ENCODE measurements at regions not wholly inside any gene's neighbourhood (a gene's known extent, or its start where the extent isn't known, plus 50 kb on each side); places are given as distances from the start of the nearest gene placed in this dataset.

- FAIRE-seq: no peak
Measured at GRCh38 chr10:25661632-25662031, 272.4 kb upstream of the MYO3A start.

GRCh38 chr10:25666276-25666675 is 267.8 kb upstream of the MYO3A start:
- TF ChIP-seq TAF1 (IDR thresholded peaks at IDR 0.05; ENCODE audit: borderline replicate concordance, low read depth, low read length) (no peak), POLR2AphosphoS5 (IDR thresholded peaks at IDR 0.05; ENCODE audit: low read depth, low read length) (no peak), POLR2A (IDR thresholded peaks at IDR 0.05; ENCODE audit: low read depth, low read length) (no peak)
- FAIRE-seq (no peak), DNase-seq (ENCODE audit: insufficient read length) (no peak)

More at GRCh38 chr10:25661632-25662031, 272.4 kb upstream of the MYO3A start:
- no peak for DNase-seq (ENCODE audit: insufficient read length)
- no peak for TF ChIP-seq TAF1 (IDR thresholded peaks at IDR 0.05; ENCODE audit: borderline replicate concordance, low read depth, low read length)
- TF ChIP-seq POLR2A (IDR thresholded peaks at IDR 0.05; ENCODE audit: low read depth, low read length): no peak
- no peak for TF ChIP-seq POLR2AphosphoS5 (IDR thresholded peaks at IDR 0.05; ENCODE audit: low read depth, low read length)

- no peak for FAIRE-seq
- DNase-seq (ENCODE audit: insufficient read length): no peak
- no peak for TF ChIP-seq POLR2AphosphoS5 (IDR thresholded peaks at IDR 0.05; ENCODE audit: low read depth, low read length)
- no peak for TF ChIP-seq TAF1 (IDR thresholded peaks at IDR 0.05; ENCODE audit: borderline replicate concordance, low read depth, low read length)
- TF ChIP-seq POLR2A (IDR thresholded peaks at IDR 0.05; ENCODE audit: low read depth, low read length): no peak
Measured at GRCh38 chr10:25675204-25675603, 258.8 kb upstream of the MYO3A start.

GRCh38 chr10:25675615-25676014 is 258.4 kb upstream of the MYO3A start:
- TF ChIP-seq POLR2A (IDR thresholded peaks at IDR 0.05; ENCODE audit: low read depth, low read length): no peak
- TF ChIP-seq POLR2AphosphoS5 (IDR thresholded peaks at IDR 0.05; ENCODE audit: low read depth, low read length): no peak
- no peak for TF ChIP-seq TAF1 (IDR thresholded peaks at IDR 0.05; ENCODE audit: borderline replicate concordance, low read depth, low read length)
- DNase-seq (ENCODE audit: insufficient read length) (no peak), FAIRE-seq (no peak)

GRCh38 chr10:25678220-25678619 is 255.8 kb upstream of the MYO3A start:
- no peak for FAIRE-seq

GRCh38 chr10:25678666-25679065 is 255.4 kb upstream of the MYO3A start:
- FAIRE-seq: no peak
- no peak for TF ChIP-seq POLR2A (IDR thresholded peaks at IDR 0.05; ENCODE audit: low read depth, low read length)
- TF ChIP-seq POLR2AphosphoS5 (IDR thresholded peaks at IDR 0.05; ENCODE audit: low read depth, low read length): no peak
- TF ChIP-seq TAF1 (IDR thresholded peaks at IDR 0.05; ENCODE audit: borderline replicate concordance, low read depth, low read length): no peak
- DNase-seq (ENCODE audit: insufficient read length): no peak

More at GRCh38 chr10:25678220-25678619, 255.8 kb upstream of the MYO3A start:
- no peak for TF ChIP-seq TAF1 (IDR thresholded peaks at IDR 0.05; ENCODE audit: borderline replicate concordance, low read depth, low read length)
- TF ChIP-seq POLR2A (IDR thresholded peaks at IDR 0.05; ENCODE audit: low read depth, low read length): no peak
- no peak for TF ChIP-seq POLR2AphosphoS5 (IDR thresholded peaks at IDR 0.05; ENCODE audit: low read depth, low read length)
- DNase-seq (ENCODE audit: insufficient read length): no peak

- TF ChIP-seq TAF1 (IDR thresholded peaks at IDR 0.05; ENCODE audit: borderline replicate concordance, low read depth, low read length) (no peak), POLR2AphosphoS5 (IDR thresholded peaks at IDR 0.05; ENCODE audit: low read depth, low read length) (no peak), POLR2A (IDR thresholded peaks at IDR 0.05; ENCODE audit: low read depth, low read length) (no peak)
- FAIRE-seq: no peak
- DNase-seq (ENCODE audit: insufficient read length): no peak
Measured at GRCh38 chr10:25682203-25682851, 251.7 kb upstream of the MYO3A start.

- DNase-seq (ENCODE audit: insufficient read length): no peak
- no peak for TF ChIP-seq TAF1 (IDR thresholded peaks at IDR 0.05; ENCODE audit: borderline replicate concordance, low read depth, low read length)
- no peak for TF ChIP-seq POLR2A (IDR thresholded peaks at IDR 0.05; ENCODE audit: low read depth, low read length)
- no peak for FAIRE-seq
Measured at GRCh38 chr10:25683344-25683743, 250.7 kb upstream of the MYO3A start.

GRCh38 chr10:25687521-25687920 is 246.5 kb upstream of the MYO3A start:
- FAIRE-seq: no peak
- DNase-seq (ENCODE audit: insufficient read length): no peak
- TF ChIP-seq POLR2A (IDR thresholded peaks at IDR 0.05; ENCODE audit: low read depth, low read length) (no peak), POLR2AphosphoS5 (IDR thresholded peaks at IDR 0.05; ENCODE audit: low read depth, low read length) (no peak), TAF1 (IDR thresholded peaks at IDR 0.05; ENCODE audit: borderline replicate concordance, low read depth, low read length) (no peak)

- TF ChIP-seq POLR2AphosphoS5 (IDR thresholded peaks at IDR 0.05; ENCODE audit: low read depth, low read length): no peak
- no peak for TF ChIP-seq TAF1 (IDR thresholded peaks at IDR 0.05; ENCODE audit: borderline replicate concordance, low read depth, low read length)
- no peak for TF ChIP-seq POLR2A (IDR thresholded peaks at IDR 0.05; ENCODE audit: low read depth, low read length)
- DNase-seq (ENCODE audit: insufficient read length) (no peak), FAIRE-seq (no peak)
Measured at GRCh38 chr10:25689346-25690100, 244.5 kb upstream of the MYO3A start.

- TF ChIP-seq POLR2AphosphoS5 (IDR thresholded peaks at IDR 0.05; ENCODE audit: low read depth, low read length) (no peak), POLR2A (IDR thresholded peaks at IDR 0.05; ENCODE audit: low read depth, low read length) (no peak), TAF1 (IDR thresholded peaks at IDR 0.05; ENCODE audit: borderline replicate concordance, low read depth, low read length) (no peak)
- FAIRE-seq: no peak
Measured at GRCh38 chr10:25692761-25693160, 241.3 kb upstream of the MYO3A start.

More at GRCh38 chr10:25692761-25693160, 241.3 kb upstream of the MYO3A start:
- DNase-seq (ENCODE audit: insufficient read length): no peak
